GM23248 (cell line): ENCODE measurements at regions not wholly inside any gene's neighbourhood (a gene's known extent, or its start where the extent isn't known, plus 50 kb on each side); places are given as distances from the start of the nearest gene placed in this dataset.

Experiments used
- EZH2 ChIP-seq: fragments of 200-600 bp; sonication (generic); IDR thresholded peaks from 2 replicates; pipeline ENCODE4 v1.6.1; 2018; ENCODE audit warnings: antibody characterized with exemption, mild to moderate bottlenecking; ENCODE audit not compliant: insufficient read depth, poor library complexity, severe bottlenecking
- EZH2phosphoT487 ChIP-seq: fragments of 200-600 bp; sonication (generic); IDR thresholded peaks from 2 replicates; pipeline ENCODE4 v1.6.1; 2018; ENCODE audit warnings: antibody characterized with exemption, moderate library complexity, mild to moderate bottlenecking, low read depth; ENCODE audit not compliant: insufficient read depth

- TF ChIP-seq EZH2phosphoT487 (no peak), EZH2 (no peak)
Observed at GRCh38 chr4:180101348-180102083, 2141.7 kb upstream of the TENM3 start.
